ENCODE measurements at regions not wholly inside any gene's neighbourhood (a gene's known extent, or its start where the extent isn't known, plus 50 kb on each side); places are given as distances from the start of the nearest gene placed in this dataset.

GRCh38 chr7:22954251-22954650 lies 59.7 kb downstream of the HYCC1 start:
- TF ChIP-seq, protein P1, sequence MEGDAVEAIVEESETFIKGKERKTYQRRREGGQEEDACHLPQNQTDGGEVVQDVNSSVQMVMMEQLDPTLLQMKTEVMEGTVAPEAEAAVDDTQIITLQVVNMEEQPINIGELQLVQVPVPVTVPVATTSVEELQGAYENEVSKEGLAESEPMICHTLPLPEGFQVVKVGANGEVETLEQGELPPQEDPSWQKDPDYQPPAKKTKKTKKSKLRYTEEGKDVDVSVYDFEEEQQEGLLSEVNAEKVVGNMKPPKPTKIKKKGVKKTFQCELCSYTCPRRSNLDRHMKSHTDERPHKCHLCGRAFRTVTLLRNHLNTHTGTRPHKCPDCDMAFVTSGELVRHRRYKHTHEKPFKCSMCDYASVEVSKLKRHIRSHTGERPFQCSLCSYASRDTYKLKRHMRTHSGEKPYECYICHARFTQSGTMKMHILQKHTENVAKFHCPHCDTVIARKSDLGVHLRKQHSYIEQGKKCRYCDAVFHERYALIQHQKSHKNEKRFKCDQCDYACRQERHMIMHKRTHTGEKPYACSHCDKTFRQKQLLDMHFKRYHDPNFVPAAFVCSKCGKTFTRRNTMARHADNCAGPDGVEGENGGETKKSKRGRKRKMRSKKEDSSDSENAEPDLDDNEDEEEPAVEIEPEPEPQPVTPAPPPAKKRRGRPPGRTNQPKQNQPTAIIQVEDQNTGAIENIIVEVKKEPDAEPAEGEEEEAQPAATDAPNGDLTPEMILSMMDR (IDR thresholded peaks at IDR 0.05): no peak
- TF ChIP-seq EZH2 (IDR thresholded peaks at IDR 0.05; ENCODE audit: borderline replicate concordance, insufficient read depth, low read depth, low read length, poor library complexity, severe bottlenecking): no peak

Measured in B cell (primary cell).